ENCODE measurements at regions not wholly inside any gene's neighbourhood (a gene's known extent, or its start where the extent isn't known, plus 50 kb on each side); places are given as distances from the start of the nearest gene placed in this dataset.
"Not testable (repeated sequence)": the region's sequence is repeated elsewhere in the genome, so short reads cannot be mapped to it uniquely, and the experiment has no call there.

DNA sequence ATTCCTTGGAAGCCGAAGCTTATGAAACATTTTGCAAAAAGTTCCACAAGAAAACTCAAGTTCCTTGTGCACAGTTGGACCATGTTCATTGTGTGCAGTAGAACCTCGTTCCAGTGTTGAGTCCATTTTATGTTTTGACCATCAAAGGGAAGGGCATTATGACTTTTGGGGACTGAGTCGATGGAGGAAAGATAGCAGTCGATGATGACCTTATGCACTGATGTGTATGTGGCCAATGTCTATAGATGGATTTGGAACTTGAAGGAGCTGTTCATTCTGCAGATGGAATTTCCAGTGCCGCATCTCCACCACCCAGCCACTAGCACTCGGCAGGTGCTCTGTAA, 71.5 kb upstream of the IGLL5 start:
- no peak for DNase-seq (ENCODE audit: extremely low spot score, insufficient read length, low read depth)
- FAIRE-seq: no peak

DNA sequence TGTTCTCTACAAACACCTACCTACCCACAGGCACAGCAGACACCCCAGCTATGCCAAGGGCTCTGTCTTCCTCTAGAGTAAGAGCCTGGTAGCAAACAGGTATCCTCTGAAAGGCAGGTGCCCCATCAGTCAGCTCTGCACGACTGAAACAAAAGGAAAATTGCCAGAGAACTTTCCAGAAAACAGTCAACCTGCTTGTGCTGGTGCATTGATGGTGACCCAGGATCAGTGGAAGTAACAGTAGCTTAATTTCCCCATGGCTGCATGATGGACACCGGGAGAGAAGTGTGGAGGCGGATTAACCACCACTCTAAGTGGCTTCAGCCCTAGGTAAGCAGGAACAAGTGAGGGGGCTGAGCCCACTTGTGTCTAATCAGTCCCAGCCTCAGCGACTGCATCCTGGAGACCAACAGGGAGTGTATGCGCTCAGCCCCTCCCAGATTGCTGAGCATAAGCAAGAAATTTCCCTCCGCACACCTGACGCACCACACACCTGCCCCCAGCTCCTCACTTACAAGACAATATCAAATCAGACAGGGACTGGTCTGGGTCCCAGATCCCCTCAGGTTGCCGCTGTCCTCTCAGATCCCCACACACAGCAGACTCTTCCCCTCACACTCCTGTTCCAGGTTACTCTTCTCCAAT, 70.7 kb upstream of the IGLL5 start:
- FAIRE-seq (no peak), DNase-seq (ENCODE audit: extremely low spot score, insufficient read length, low read depth) (no peak)

- DNase-seq (ENCODE audit: extremely low spot score, insufficient read length, low read depth): no peak
- FAIRE-seq: no peak
Observed at GRCh38 chr22:22817468-22818201, 70.0 kb upstream of the IGLL5 start.

DNA sequence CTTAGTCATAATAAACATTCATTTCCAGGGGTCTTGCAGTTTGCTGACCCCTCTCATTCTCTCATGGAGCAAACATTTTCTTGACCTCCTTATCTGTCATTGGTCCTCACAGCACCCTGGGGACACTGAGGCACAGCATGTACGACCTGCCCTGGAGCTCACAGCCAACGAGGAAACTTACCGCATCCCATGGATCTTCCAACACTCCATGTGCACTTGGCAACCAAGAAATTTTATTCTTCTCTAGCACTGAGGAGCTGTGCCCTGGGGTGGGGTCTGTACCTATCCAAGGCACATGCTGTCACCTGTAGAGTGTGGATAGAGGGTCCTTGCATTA, 69.4 kb upstream of the IGLL5 start:
- DNase-seq (ENCODE audit: extremely low spot score, insufficient read length, low read depth) (no peak), FAIRE-seq (no peak)

DNA sequence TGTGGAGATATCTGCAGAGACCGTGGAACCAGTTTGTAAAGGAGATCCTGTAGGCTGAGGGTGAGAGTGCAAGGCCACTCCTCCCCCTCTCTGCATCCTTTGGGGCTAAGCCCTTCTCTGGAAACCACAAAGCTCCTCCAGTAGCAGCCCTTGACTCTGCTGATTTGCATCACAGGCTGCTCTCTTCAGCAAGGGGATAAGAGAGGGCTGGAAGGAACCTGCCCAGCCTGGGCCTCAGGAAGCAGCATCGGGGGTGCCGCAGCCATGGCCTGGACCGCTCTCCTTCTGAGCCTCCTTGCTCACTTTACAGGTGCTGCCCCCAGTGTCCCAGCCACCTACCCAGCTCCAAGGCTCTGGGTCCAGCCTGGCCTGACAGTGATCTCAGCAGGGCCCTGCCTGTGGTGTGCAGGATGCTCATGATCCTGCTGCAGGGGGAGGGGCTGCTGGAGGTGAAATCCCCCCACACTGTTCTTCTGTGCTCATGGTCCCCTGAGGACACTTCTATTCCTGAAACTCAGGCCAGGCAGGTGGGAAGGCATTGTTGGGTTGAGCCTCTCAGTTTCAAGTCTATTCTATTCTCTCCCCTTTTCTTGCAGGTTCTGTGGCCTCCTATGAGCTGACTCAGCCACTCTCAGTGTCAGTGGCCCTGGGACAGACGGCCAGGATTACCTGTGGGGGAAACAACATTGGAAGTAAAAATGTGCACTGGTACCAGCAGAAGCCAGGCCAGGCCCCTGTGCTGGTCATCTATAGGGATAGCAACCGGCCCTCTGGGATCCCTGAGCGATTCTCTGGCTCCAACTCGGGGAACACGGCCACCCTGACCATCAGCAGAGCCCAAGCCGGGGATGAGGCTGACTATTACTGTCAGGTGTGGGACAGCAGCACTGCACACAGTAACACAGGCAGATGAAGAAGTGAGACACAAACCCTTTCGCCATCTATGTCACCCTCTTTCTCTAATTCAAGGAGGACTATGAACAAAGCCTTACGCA, 68.5 kb upstream of the IGLL5 start:
- no peak for DNase-seq (ENCODE audit: extremely low spot score, insufficient read length, low read depth)
- FAIRE-seq: peak; percentile 84

- no peak for FAIRE-seq
Observed at GRCh38 chr22:22820076-22820475, 67.5 kb upstream of the IGLL5 start.

DNA sequence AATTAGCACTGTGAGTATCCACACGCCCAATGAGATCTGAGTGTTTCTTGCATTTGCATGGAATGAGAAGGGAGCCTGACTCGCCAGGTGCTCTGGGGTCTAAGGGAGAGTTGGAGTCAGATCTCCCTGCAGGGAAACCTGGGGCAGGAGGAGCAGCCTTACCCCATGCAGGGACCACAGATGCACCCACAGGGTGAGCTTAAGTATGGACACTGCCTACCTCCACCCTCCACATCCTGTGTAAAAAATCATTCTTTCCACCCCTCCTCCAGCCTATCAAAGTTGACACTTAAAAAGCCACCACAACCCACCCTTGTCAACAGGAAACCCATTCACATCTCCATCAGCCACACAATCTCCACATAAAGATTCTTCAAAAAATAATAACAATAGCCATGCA, 67.0 kb upstream of the IGLL5 start:
- FAIRE-seq: no peak
- DNase-seq (ENCODE audit: extremely low spot score, insufficient read length, low read depth): no peak

More at GRCh38 chr22:22820076-22820475, 67.5 kb upstream of the IGLL5 start:
- no peak for DNase-seq (ENCODE audit: extremely low spot score, insufficient read length, low read depth)

- FAIRE-seq: no peak
Observed at GRCh38 chr22:22821340-22821739, 66.3 kb upstream of the IGLL5 start.

GRCh38 chr22:22822106-22822505, 65.5 kb upstream of the IGLL5 start:
- DNase-seq (ENCODE audit: extremely low spot score, insufficient read length, low read depth): no peak
- FAIRE-seq: no peak

More at GRCh38 chr22:22821340-22821739, 66.3 kb upstream of the IGLL5 start:
- no peak for DNase-seq (ENCODE audit: extremely low spot score, insufficient read length, low read depth)

DNA sequence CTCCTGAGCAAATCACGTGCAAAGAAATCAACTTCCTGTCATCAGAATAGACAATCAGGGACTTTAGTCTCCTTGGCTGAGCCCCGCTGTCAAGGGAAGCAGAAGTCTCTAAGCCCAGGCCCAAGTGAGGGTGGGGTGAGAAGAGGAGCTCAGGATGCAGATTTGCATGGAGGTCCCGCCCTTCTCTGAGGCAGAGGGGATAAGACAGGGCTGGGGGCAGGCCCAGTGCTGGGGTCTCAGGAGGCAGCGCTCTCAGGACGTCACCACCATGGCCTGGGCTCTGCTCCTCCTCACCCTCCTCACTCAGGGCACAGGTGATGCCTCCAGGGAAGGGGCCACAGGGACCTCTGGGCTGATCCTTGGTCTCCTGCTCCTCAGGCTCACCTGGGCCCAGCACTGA, 65.1 kb upstream of the IGLL5 start:
- not testable (repeated sequence) for FAIRE-seq; DNase-seq (ENCODE audit: extremely low spot score, insufficient read length, low read depth)

- no peak for FAIRE-seq
- no peak for DNase-seq (ENCODE audit: extremely low spot score, insufficient read length, low read depth)
Observed at GRCh38 chr22:22823131-22823810, 64.3 kb upstream of the IGLL5 start.

DNA sequence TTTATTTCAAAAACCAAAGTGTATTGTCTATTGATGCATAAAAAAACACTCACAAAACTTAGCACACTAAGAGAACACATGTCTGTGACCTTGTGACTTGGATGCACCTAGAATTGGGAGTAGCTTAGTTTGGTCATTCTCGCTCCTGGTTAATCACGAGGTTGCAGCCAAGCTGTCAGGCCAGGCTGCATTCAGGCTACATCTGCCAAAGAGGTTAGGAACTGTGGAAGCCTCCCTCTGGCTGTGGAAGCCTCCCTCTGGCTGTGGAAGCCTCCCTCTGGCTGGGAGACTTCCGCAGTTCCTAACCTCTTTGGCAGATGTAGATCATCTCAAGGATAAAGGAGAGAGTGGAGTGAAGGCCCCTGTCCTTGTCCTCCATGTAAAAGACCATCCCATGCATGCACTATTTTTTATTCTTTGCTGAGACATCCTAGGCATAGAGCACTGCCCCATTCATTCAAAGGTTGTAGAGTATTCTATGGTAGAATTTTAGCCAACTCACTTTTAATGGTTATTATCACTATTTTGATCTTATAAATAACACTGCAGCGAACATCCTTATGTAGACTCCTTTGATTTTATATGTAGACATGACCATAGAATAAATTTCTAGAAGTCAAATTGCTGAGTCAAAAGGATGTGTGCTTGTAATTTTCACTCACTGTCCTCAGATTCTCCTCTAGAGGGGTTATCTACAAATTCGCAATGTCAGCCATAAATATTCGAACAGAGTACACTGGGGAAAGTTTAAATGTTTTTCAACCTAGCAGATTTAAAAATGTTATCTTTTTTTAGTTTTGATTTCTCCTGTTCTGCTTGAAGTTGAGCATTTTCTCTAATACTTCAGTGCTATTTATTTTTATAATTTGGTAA, 63.0 kb upstream of the IGLL5 start:
- FAIRE-seq (no peak), DNase-seq (ENCODE audit: extremely low spot score, insufficient read length, low read depth) (no peak)

DNA sequence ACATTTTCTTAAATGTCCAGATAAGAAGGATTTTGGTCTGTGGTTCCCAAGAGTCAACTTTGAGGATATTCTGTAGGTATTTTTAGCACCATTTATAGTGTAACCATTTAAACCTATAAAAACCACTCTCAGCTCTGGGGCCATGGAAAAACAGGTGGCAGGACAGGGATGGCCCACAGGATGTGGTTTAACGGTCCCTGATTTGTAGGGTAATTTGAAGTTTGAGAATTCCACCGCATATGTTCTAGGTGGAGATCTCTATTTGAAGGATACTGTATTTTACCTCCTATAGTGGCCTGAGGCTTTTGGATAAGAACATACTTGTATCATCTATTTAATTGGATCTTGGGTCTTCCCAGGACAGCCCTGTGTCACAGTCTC, 62.4 kb upstream of the IGLL5 start:
- DNase-seq (ENCODE audit: extremely low spot score, insufficient read length, low read depth) (no peak), FAIRE-seq (no peak)

- DNase-seq (ENCODE audit: extremely low spot score, insufficient read length, low read depth) (no peak), FAIRE-seq (no peak)
Observed at GRCh38 chr22:22827187-22827939, 60.3 kb upstream of the IGLL5 start.

DNA sequence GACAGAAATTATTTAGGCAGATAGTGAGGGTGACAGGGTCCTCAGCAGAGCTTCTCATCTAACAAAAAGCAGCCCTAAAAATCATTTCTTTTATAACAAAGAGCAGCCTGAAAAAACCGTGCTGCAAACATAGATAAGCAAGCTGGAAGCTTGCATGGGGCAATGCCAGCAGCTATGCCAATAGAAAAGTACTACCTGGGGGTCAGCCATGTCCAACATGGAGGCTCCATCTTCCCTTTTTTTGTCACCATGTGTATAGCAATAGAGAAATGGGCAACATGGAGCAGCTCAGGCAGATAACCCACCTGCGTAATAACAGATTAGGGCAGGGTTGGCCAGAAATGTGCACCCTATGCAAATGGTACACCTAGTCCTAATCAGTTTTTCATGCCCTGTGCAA, 57.4 kb upstream of the IGLL5 start:
- FAIRE-seq: no peak
- no peak for DNase-seq (ENCODE audit: extremely low spot score, insufficient read length, low read depth)

- no peak for DNase-seq (ENCODE audit: extremely low spot score, insufficient read length, low read depth)
- no peak for FAIRE-seq
Observed at GRCh38 chr22:22830957-22831688, 56.5 kb upstream of the IGLL5 start.

GRCh38 chr22:22833059-22833458, 54.6 kb upstream of the IGLL5 start:
- FAIRE-seq: no peak
- DNase-seq (ENCODE audit: extremely low spot score, insufficient read length, low read depth): no peak

DNA sequence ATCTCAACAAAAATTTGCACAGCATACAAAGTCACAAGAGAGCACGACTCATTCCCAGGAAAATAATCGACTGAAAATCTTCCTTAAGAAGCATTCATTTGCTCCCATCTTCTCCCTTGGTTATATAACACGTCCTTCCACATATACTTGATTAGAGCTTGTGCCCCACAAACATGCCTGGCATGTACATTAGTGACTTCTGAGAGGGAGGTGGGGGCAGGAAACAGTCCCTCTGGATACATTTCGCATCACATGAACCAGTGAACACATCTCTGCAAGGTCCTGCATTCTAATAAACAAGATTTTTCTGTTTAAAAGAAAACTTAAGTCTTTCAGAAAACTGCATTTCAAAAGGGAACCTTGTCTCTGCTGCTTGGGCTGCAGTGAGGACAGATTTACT, 54.1 kb upstream of the IGLL5 start:
- FAIRE-seq: no peak

More for the DNA sequence above, 54.1 kb upstream of the IGLL5 start:
- DNase-seq (ENCODE audit: extremely low spot score, insufficient read length, low read depth): no peak
